DND-41 (cell line): ENCODE measurements at regions not wholly inside any gene's neighbourhood (a gene's known extent, or its start where the extent isn't known, plus 50 kb on each side); places are given as distances from the start of the nearest gene placed in this dataset.
"Not testable (repeated sequence)": the region's sequence is repeated elsewhere in the genome, so short reads cannot be mapped to it uniquely, and the experiment has no call there.

Experiments used
- CTCF ChIP-seq: IDR thresholded peaks from 2 replicates; pipeline ENCODE4 v1.5.1; 2012; ENCODE audit warnings: borderline replicate concordance, low read length, moderate library complexity, mild to moderate bottlenecking; ENCODE audit not compliant: poor library complexity, severe bottlenecking; ENCODE audit errors: extremely low read depth
- EZH2 ChIP-seq: IDR thresholded peaks from 3 replicates; pipeline ENCODE4 v1.6.1; 2012; ENCODE audit warnings: borderline replicate concordance, low read depth, mild to moderate bottlenecking, moderate library complexity, low read length, inconsistent platforms; ENCODE audit not compliant: severe bottlenecking

- not testable (repeated sequence) for TF ChIP-seq CTCF, EZH2
Measured at GRCh38 chr15:31647337-31647826, 320.7 kb downstream of the KLF13 start.
